Body of pancreas (tissue), 4 donors: ENCODE measurements at regions not wholly inside any gene's neighbourhood (a gene's known extent, or its start where the extent isn't known, plus 50 kb on each side); places are given as distances from the start of the nearest gene placed in this dataset.

Experiments
- ATAC-seq: fragments of 150-250 bp; one replicate; pipeline ENCODE4 v1.9.1; 2016
- DNase-seq, 4 donors: peaks; one replicate each; pipeline ENCODE4 v3.0.0-alpha.2; 2019
- H3K27ac ChIP-seq, 4 donors: fragments of 200-600 bp; sonication (generic); 1 replicate in 3 of 4; 2 replicates in 1 of 4; pipeline versions ENCODE4 v1.5.1 to v1.6.1; 2016 to 2019; ENCODE audit warnings: mild to moderate bottlenecking in 1 of 4, mixed read lengths in 1 of 4, moderate library complexity in 1 of 4
- H3K27me3 ChIP-seq, 2 donors: fragments of 200-600 bp; sonication (generic); one replicate each; pipeline ENCODE4 v1.6.0; 2016; ENCODE audit warnings: mild to moderate bottlenecking in 1 of 2
- H3K36me3 ChIP-seq, 2 donors: fragments of 200-600 bp; sonication (generic); replicated peaks in 1 of 2; 2 replicates each; pipeline ENCODE4 v1.5.1; 2016; ENCODE audit warnings: low read depth in 2 of 2; ENCODE audit not compliant: insufficient read depth in 1 of 2
- H3K4me1 ChIP-seq: fragments of 200-600 bp; sonication (generic); one replicate; pipeline ENCODE4 v1.6.0; 2016
- H3K4me3 ChIP-seq, 2 donors: fragments of 200-600 bp; sonication (generic); 1 replicate in 1 of 2; 2 replicates in 1 of 2; pipeline ENCODE4 v1.5.1; 2016 to 2019
- H3K9me3 ChIP-seq, 3 donors: fragments of 200-600 bp; sonication (generic); 1 replicate in 2 of 3; 2 replicates in 1 of 3; pipeline ENCODE4 v1.5.1; 2016
- POLR2A ChIP-seq, 3 donors: fragments of 450-650 bp; IDR thresholded peaks; one replicate each; pipeline ENCODE4 v1.6.1; 2016; ENCODE audit warnings: antibody characterized with exemption in 3 of 3, mild to moderate bottlenecking in 2 of 3
- WGBS, 2 donors: methylation state at CpG; one replicate each; pipeline ENCODE4 v1.1.5; 2017; 5-methylcytosine and 5-hydroxymethylcytosine counted together
- intact Hi-C: fragments of 100-400 bp; cut with DNase I; formaldehyde crosslinking; loops from one replicate; pipeline ENCODE4 v1.15.1; 2023
- TF ChIP-seq, protein P1 (sequence below), 7 experiments: fragments of 450-650 bp in 4 of 7; fragments of 200-600 bp in 3 of 7; sonication (generic) in 3 of 7; IDR thresholded peaks; one replicate each; pipeline ENCODE4 v1.5.1; 2016 to 2019; ENCODE audit warnings: antibody characterized with exemption in 7 of 7

DNA sequence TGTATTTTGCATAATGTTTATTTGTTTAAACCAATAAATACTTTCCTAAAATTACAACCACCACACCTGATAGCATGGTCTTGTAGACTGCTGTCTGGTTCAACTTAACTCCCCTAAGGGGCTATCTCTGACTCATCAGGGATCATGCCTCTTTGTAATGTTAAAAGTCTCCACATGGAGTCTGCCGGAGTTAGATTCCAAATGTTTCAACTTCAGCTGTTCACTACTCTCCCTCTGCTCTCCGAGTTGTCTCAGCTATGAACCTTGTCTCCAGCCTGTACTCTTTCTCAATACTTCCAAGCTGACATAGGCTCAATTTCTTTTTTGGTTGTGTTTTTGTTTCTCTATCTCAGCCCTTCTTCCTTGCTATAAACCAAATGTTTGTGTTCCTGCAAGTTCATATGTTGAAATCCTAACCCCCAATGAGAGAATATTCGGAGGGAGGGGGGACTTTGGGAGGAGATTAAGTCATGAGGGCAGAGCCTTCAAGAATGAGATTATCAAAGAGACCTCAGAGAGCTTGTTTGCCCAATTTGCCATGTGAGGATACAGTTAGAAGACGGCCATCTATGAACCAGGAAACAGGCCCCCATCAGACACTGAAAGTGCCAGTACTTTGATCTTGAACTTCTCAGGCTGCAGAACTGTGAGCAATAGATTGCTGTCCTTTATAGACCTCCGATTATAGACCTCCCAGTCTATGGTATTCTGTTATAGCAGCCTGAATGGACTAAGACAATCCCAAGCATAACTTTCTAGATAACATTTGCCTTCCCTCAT lies 858.2 kb downstream of the VRK1 start:
- intact Hi-C loops = no loop called here
- Histone ChIP-seq H3K27ac (no peak overlapping the region), H3K9me3 (no peaks in the 10 kb centered on the region), H3K36me3 (no peaks in the 10 kb centered on the region), H3K4me1 (no peaks in the 10 kb centered on the region), H3K4me3 (no peak overlapping the region), H3K27me3 (no peaks in the 10 kb centered on the region)
- DNase-seq = no peak
- ATAC-seq = no peak
- TF ChIP-seq, protein P1, sequence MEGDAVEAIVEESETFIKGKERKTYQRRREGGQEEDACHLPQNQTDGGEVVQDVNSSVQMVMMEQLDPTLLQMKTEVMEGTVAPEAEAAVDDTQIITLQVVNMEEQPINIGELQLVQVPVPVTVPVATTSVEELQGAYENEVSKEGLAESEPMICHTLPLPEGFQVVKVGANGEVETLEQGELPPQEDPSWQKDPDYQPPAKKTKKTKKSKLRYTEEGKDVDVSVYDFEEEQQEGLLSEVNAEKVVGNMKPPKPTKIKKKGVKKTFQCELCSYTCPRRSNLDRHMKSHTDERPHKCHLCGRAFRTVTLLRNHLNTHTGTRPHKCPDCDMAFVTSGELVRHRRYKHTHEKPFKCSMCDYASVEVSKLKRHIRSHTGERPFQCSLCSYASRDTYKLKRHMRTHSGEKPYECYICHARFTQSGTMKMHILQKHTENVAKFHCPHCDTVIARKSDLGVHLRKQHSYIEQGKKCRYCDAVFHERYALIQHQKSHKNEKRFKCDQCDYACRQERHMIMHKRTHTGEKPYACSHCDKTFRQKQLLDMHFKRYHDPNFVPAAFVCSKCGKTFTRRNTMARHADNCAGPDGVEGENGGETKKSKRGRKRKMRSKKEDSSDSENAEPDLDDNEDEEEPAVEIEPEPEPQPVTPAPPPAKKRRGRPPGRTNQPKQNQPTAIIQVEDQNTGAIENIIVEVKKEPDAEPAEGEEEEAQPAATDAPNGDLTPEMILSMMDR (IDR thresholded peaks at IDR 0.05) = no peak
- no peak for TF ChIP-seq POLR2A (IDR thresholded peaks at IDR 0.05)
- WGBS, 2 donors = 27 to 39% methylated on average over 5 of the region's 5 CpGs

DNA sequence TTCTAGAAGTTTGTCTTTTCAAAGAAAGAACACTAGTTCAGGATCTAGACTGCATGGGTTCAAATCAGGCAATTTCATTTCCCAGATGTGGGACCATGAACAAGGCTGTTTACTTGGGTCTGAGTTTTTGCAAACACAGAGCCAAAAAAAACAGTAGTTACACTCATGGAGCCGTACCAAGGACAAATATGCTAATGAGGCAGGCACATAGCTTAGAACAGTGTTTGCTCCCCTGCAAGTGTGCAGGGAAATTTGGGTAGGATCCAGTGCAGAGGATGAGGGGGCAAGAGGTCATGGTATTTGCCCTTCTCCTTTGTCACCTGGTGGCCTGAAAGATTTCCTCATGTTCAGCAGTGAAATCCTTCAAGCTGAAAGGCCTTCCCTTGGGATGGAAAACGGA lies 860.4 kb downstream of the VRK1 start:
- 47 to 51% methylated on average over 2 of the region's 2 CpGs for WGBS, 2 donors

DNA sequence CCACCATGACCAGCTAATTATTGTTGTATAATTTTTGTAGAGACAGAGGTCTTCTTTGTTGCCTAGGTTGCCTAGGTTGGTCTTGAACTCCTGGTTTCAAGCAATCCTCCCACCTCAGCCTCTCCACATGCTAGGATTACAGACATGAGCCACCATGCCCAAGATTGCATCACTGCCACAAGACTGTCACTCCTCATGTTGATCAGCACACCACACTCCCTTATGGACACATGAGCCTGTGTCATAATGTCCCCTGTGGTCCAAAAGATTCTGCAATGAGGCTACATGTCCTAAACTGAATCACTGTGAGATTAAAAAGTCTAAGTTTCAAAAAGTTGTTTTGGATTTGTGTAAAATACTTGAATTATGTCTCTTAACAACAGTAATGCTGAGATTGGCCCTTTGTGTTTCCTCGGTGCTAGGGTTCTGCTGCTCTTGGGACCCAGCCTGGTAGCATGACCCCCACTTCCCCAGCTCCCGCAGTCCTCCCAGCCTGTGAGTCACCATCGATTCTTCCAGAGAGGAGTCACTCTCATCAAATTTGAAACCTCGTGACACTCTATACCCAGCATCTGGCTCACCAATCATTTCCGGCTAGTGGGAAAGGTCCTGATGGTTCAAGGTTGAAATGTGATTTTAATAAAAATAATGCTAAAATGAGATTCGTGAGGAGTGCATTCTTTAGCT lies 890.9 kb downstream of the VRK1 start:
- ATAC-seq (no peak), DNase-seq (no peak)
- 75 to 76% methylated on average over 6 of the region's 6 CpGs for WGBS, 2 donors
- Histone ChIP-seq H3K27me3 (no peaks in the 10 kb centered on the region), H3K36me3 (no peaks in the 10 kb centered on the region), H3K27ac (no peak overlapping the region), H3K4me3 (no peak overlapping the region), H3K4me1 (no peaks in the 10 kb centered on the region), H3K9me3 (no peaks in the 10 kb centered on the region)
- intact Hi-C loops = no loop called here
- TF ChIP-seq, protein P1 (IDR thresholded peaks at IDR 0.05) = no peak
- TF ChIP-seq POLR2A (IDR thresholded peaks at IDR 0.05) = no peak

More for the DNA sequence above, 860.4 kb downstream of the VRK1 start:
- TF ChIP-seq, protein P1 (IDR thresholded peaks at IDR 0.05) = no peak
- TF ChIP-seq POLR2A (IDR thresholded peaks at IDR 0.05) = no peak
- Histone ChIP-seq H3K4me1 (no peaks in the 10 kb centered on the region), H3K36me3 (no peaks in the 10 kb centered on the region), H3K27me3 (no peaks in the 10 kb centered on the region), H3K4me3 (no peak overlapping the region), H3K9me3 (no peaks in the 10 kb centered on the region), H3K27ac (no peak overlapping the region)
- intact Hi-C loops = no loop called here
- DNase-seq (no peak), ATAC-seq (no peak)

GRCh38 chr14:97688631-97689336 lies 891.6 kb downstream of the VRK1 start:
- Histone ChIP-seq H3K9me3 (no peaks in the 10 kb centered on the region), H3K27ac (no peak overlapping the region), H3K4me3 (no peak overlapping the region), H3K27me3 (no peaks in the 10 kb centered on the region), H3K4me1 (no peaks in the 10 kb centered on the region), H3K36me3 (no peaks in the 10 kb centered on the region)
- TF ChIP-seq, protein P1 (IDR thresholded peaks at IDR 0.05) = no peak
- TF ChIP-seq POLR2A (IDR thresholded peaks at IDR 0.05) = no peak
- intact Hi-C loops = no loop called here
- ATAC-seq = no peak
- DNase-seq = no peak
- WGBS, 2 donors = 71 to 75% methylated on average over 11 of the region's 11 CpGs
